IMR-90 (cell line): ENCODE measurements at regions not wholly inside any gene's neighbourhood (a gene's known extent, or its start where the extent isn't known, plus 50 kb on each side); places are given as distances from the start of the nearest gene placed in this dataset.

ENCODE experiments used
- ATAC-seq: fragments of 200-7000 bp; cut with Tn5 transposase; 2 replicates; pipeline ENCODE4 v1.9.1; 2020; ENCODE audit warnings: low read depth, mild to moderate bottlenecking, moderate library complexity
- BruUV-seq: library from RNA; stranded (reverse); fragments of 400-500 nt; replicated peaks from 2 replicates; lab custom pipeline; 2021; lab: Mats Ljungman, UMichigan
- CTCF ChIA-PET: fragments of 300-600 bp; formaldehyde crosslinking; extraction: SDS; loops from one replicate; lab custom pipeline; 2021; ENCODE audit warnings: antibody characterized with exemption; lab: Yijun Ruan, JAX
- POLR2A ChIA-PET: fragments of 300-600 bp; sonication (Branson Sonifier 250); formaldehyde crosslinking; loops from one replicate; lab custom pipeline; 2022; ENCODE audit warnings: antibody characterized with exemption; ENCODE audit not compliant: unreplicated experiment; lab: Charles Lee
- DNase-seq: peaks from one replicate; pipeline ENCODE4 v3.0.0; 2013
- H2AFZ ChIP-seq: replicated peaks from 2 replicates; pipeline ENCODE3; 2013; ENCODE audit warnings: low read length, mild to moderate bottlenecking; ENCODE audit not compliant: poor library complexity
- H2AK5ac ChIP-seq: 2 replicates; pipeline ENCODE4 v1.6.1; 2013; ENCODE audit warnings: low read depth, low read length, inconsistent platforms
- H2AK9ac ChIP-seq: replicated peaks from 2 replicates; pipeline ENCODE3; 2013; ENCODE audit warnings: mild to moderate bottlenecking, low read depth, low read length, moderate library complexity; ENCODE audit not compliant: poor library complexity
- H2BK120ac ChIP-seq: 2 replicates; pipeline ENCODE4 v1.6.1; 2013; ENCODE audit warnings: low read depth, low read length, inconsistent platforms
- H2BK15ac ChIP-seq: 3 replicates; pipeline ENCODE4 v1.6.1; 2013; ENCODE audit warnings: low read depth, low read length, inconsistent platforms
- H2BK20ac ChIP-seq: 2 replicates; pipeline ENCODE4 v1.6.1; 2013; ENCODE audit warnings: low read depth, mild to moderate bottlenecking, inconsistent platforms, low read length, moderate library complexity
- H2BK5ac ChIP-seq: 2 replicates; pipeline ENCODE4 v1.6.1; 2013; ENCODE audit warnings: mild to moderate bottlenecking, low read depth, low read length, inconsistent platforms; ENCODE audit not compliant: poor library complexity, severe bottlenecking
- H3K14ac ChIP-seq: replicated peaks from 2 replicates; pipeline ENCODE4 v1.6.1; 2013; ENCODE audit warnings: low read depth, low read length, inconsistent platforms
- H3K18ac ChIP-seq: 2 replicates; pipeline ENCODE4 v1.6.1; 2013; ENCODE audit warnings: low read depth, low read length, control low read depth
- H3K23ac ChIP-seq: 2 replicates; pipeline ENCODE4 v1.6.1; 2013; ENCODE audit warnings: low read depth, low read length, inconsistent platforms
- H3K27ac ChIP-seq: 2 replicates; pipeline ENCODE4 v1.5.1; 2013; ENCODE audit warnings: mild to moderate bottlenecking, control low read depth, low read length; ENCODE audit not compliant: insufficient read depth
- H3K27me3 ChIP-seq: 2 replicates; pipeline ENCODE4 v1.6.1; 2013; ENCODE audit warnings: low read length; ENCODE audit not compliant: control insufficient read depth, insufficient read depth
- H3K36me3 ChIP-seq: 2 replicates; pipeline ENCODE4 v1.6.1; 2013; ENCODE audit warnings: low read length, mixed read lengths; ENCODE audit not compliant: control insufficient read depth, insufficient read depth
- H3K4ac ChIP-seq: 2 replicates; pipeline ENCODE4 v1.6.1; 2013; ENCODE audit warnings: low read depth, low read length, inconsistent platforms
- H3K4me1 ChIP-seq: 2 replicates; pipeline ENCODE4 v1.6.1; 2013; ENCODE audit warnings: low read length, mixed read lengths; ENCODE audit not compliant: control insufficient read depth, insufficient read depth
- H3K4me2 ChIP-seq: 2 replicates; pipeline ENCODE4 v1.6.1; 2013; ENCODE audit warnings: low read depth, mild to moderate bottlenecking, control low read depth, low read length, moderate library complexity
- H3K4me3 ChIP-seq: 2 replicates; pipeline ENCODE4 v1.5.1; 2013; ENCODE audit warnings: low read depth, mild to moderate bottlenecking, control low read depth, low read length, moderate library complexity; ENCODE audit not compliant: insufficient read depth
- H3K56ac ChIP-seq: 2 replicates; pipeline ENCODE4 v1.6.1; 2013; ENCODE audit warnings: low read length, inconsistent platforms; ENCODE audit not compliant: insufficient read depth; ENCODE audit errors: extremely low read depth
- H3K79me1 ChIP-seq, 2 experiments: 2 replicates each; pipeline ENCODE4 v1.6.1; 2013; ENCODE audit warnings: low read length in 2 of 2, inconsistent platforms in 1 of 2, low read depth in 1 of 2
- H3K9ac ChIP-seq: 2 replicates; pipeline ENCODE4 v1.6.1; 2013; ENCODE audit warnings: low read depth, low read length, control low read depth
- H3K9me1 ChIP-seq: 2 replicates; pipeline ENCODE4 v1.6.1; 2013; ENCODE audit warnings: low read length, inconsistent platforms; ENCODE audit not compliant: insufficient read depth
- H3K9me3 ChIP-seq: 2 replicates; pipeline ENCODE4 v1.6.1; 2013; ENCODE audit warnings: low read length; ENCODE audit not compliant: control insufficient read depth, insufficient read depth
- H4K20me1 ChIP-seq: 2 replicates; pipeline ENCODE4 v1.6.1; 2013; ENCODE audit warnings: low read length, inconsistent platforms; ENCODE audit not compliant: insufficient read depth
- H4K5ac ChIP-seq: 2 replicates; pipeline ENCODE4 v1.6.1; 2013; ENCODE audit warnings: mild to moderate bottlenecking, low read depth, low read length, control low read depth
- H4K8ac ChIP-seq, 2 experiments: 2 replicates each; pipeline ENCODE4 v1.6.1; 2013; ENCODE audit warnings: low read depth in 2 of 2, low read length in 2 of 2, control low read depth in 1 of 2, inconsistent platforms in 1 of 2
- H4K91ac ChIP-seq: 2 replicates; pipeline ENCODE4 v1.6.1; 2013; ENCODE audit warnings: low read depth, low read length, inconsistent platforms; ENCODE audit not compliant: insufficient read depth
- BHLHE40 ChIP-seq: fragments of 150-350 bp; IDR thresholded peaks from 2 replicates; pipeline ENCODE4 v1.6.1; 2016; ENCODE audit warnings: mild to moderate bottlenecking, low read depth, low read length
- CEBPB ChIP-seq: IDR thresholded peaks from 2 replicates; pipeline ENCODE4 v1.6.1; 2012; ENCODE audit warnings: low read depth, low read length, improper control_type of control experiment
- CHD1 ChIP-seq: IDR thresholded peaks from 2 replicates; pipeline ENCODE4 v1.6.1; 2012; ENCODE audit warnings: low read depth, low read length, improper control_type of control experiment
- ELK1 ChIP-seq: fragments of 150-350 bp; IDR thresholded peaks from 2 replicates; pipeline ENCODE4 v1.6.1; 2016; ENCODE audit warnings: low read depth, mild to moderate bottlenecking, low read length, moderate library complexity, borderline replicate concordance
- FOS ChIP-seq: fragments of 150-350 bp; IDR thresholded peaks from 2 replicates; pipeline ENCODE4 v1.6.1; 2016; ENCODE audit warnings: low read depth, low read length
- MAFK ChIP-seq: IDR thresholded peaks from 2 replicates; pipeline ENCODE4 v1.6.1; 2012; ENCODE audit warnings: low read depth, low read length, improper control_type of control experiment
- MAZ ChIP-seq: IDR thresholded peaks from 2 replicates; pipeline ENCODE4 v1.6.1; 2012; ENCODE audit warnings: low read depth, mild to moderate bottlenecking, low read length, improper control_type of control experiment, moderate library complexity, borderline replicate concordance
- MXI1 ChIP-seq: IDR thresholded peaks from 2 replicates; pipeline ENCODE4 v1.6.1; 2012; ENCODE audit warnings: low read depth, mild to moderate bottlenecking, low read length, moderate library complexity, borderline replicate concordance
- NFE2L2 ChIP-seq: fragments of 150-350 bp; IDR thresholded peaks from 2 replicates; pipeline ENCODE4 v1.6.1; 2016; ENCODE audit warnings: low read depth, mild to moderate bottlenecking, low read length
- POLR2A ChIP-seq: IDR thresholded peaks from 2 replicates; pipeline ENCODE4 v1.6.1; 2012; ENCODE audit warnings: mild to moderate bottlenecking, low read depth, low read length
- RAD21 ChIP-seq: IDR thresholded peaks from 2 replicates; pipeline ENCODE4 v1.6.1; 2012; ENCODE audit warnings: low read length, improper control_type of control experiment
- RCOR1 ChIP-seq: IDR thresholded peaks from 2 replicates; pipeline ENCODE4 v1.6.1; 2012; ENCODE audit warnings: mild to moderate bottlenecking, low read length, improper control_type of control experiment; ENCODE audit not compliant: insufficient replicate concordance
- RFX5 ChIP-seq: IDR thresholded peaks from 2 replicates; pipeline ENCODE4 v1.8.0; 2012; ENCODE audit warnings: low read depth, mild to moderate bottlenecking, low read length, moderate library complexity
- WGBS, 2 experiments: methylation state at CpG; one replicate each; pipeline versions ENCODE4 v1.1.5 to v1.1.7; 2013; ENCODE audit warnings: missing lambda C conversion rate in 2 of 2; ENCODE audit not compliant: insufficient read length in 1 of 2; ENCODE audit errors: extremely low coverage in 2 of 2; 5-methylcytosine and 5-hydroxymethylcytosine counted together
- dilution Hi-C: fragments of 300-500 bp; cut with HindIII; formaldehyde crosslinking; loops from one replicate; pipeline ENCODE4 v1.14.3; 2018; ENCODE audit warnings: low sequenced_read_pairs; ENCODE audit not compliant: unreplicated experiment
- in situ Hi-C: fragments of 300-500 bp; cut with MboI; formaldehyde crosslinking; loops from 3 replicates; pipeline ENCODE4 v1.14.3; 2019; ENCODE audit warnings: low sequenced_read_pairs, inconsistent platforms, mixed read lengths
- intact Hi-C: fragments of 100-400 bp; cut with micrococcal nuclease; formaldehyde crosslinking; loops from 2 replicates; pipeline ENCODE4 v1.10.0; 2022
- TF ChIP-seq, protein P1 (sequence below): fragments of 150-350 bp; IDR thresholded peaks from 2 replicates; pipeline ENCODE4 v1.6.1; 2017; ENCODE audit warnings: mild to moderate bottlenecking, antibody characterized with exemption, low read length, low read depth
- TF ChIP-seq, protein P2 (sequence below): conservative IDR thresholded peaks from 2 replicates; pipeline ENCODE4 v1.5.1; 2012; ENCODE audit warnings: mild to moderate bottlenecking, low read depth, low read length, improper control_type of control experiment

GRCh38 chr12:33192226-33192625 lies 247.4 kb downstream of the SYT10 start:
- H2AK9ac ChIP-seq = no peak overlapping the region
- BruUV-seq = no TSS peak
- no peak for TF ChIP-seq FOS
- no peak for TF ChIP-seq POLR2A
- no peak for TF ChIP-seq MAFK
- TF ChIP-seq RCOR1 = no peak
- no peak for TF ChIP-seq CHD1
- no peak for TF ChIP-seq MAZ
- TF ChIP-seq, protein P1, sequence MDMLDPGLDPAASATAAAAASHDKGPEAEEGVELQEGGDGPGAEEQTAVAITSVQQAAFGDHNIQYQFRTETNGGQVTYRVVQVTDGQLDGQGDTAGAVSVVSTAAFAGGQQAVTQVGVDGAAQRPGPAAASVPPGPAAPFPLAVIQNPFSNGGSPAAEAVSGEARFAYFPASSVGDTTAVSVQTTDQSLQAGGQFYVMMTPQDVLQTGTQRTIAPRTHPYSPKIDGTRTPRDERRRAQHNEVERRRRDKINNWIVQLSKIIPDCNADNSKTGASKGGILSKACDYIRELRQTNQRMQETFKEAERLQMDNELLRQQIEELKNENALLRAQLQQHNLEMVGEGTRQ = no peak
- TF ChIP-seq RAD21 = no peak
- TF ChIP-seq NFE2L2 = no peak
- TF ChIP-seq, protein P2, sequence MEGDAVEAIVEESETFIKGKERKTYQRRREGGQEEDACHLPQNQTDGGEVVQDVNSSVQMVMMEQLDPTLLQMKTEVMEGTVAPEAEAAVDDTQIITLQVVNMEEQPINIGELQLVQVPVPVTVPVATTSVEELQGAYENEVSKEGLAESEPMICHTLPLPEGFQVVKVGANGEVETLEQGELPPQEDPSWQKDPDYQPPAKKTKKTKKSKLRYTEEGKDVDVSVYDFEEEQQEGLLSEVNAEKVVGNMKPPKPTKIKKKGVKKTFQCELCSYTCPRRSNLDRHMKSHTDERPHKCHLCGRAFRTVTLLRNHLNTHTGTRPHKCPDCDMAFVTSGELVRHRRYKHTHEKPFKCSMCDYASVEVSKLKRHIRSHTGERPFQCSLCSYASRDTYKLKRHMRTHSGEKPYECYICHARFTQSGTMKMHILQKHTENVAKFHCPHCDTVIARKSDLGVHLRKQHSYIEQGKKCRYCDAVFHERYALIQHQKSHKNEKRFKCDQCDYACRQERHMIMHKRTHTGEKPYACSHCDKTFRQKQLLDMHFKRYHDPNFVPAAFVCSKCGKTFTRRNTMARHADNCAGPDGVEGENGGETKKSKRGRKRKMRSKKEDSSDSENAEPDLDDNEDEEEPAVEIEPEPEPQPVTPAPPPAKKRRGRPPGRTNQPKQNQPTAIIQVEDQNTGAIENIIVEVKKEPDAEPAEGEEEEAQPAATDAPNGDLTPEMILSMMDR = no peak
- TF ChIP-seq RFX5 = no peak
- TF ChIP-seq CEBPB = no peak
- TF ChIP-seq BHLHE40 = no peak
- no peak for TF ChIP-seq ELK1
- no peak for TF ChIP-seq MXI1
- no peaks in the 10 kb centered on the region for H3K9me1 ChIP-seq
- no peak overlapping the region for H4K8ac ChIP-seq
- H2BK15ac ChIP-seq = no peak overlapping the region
- no peak overlapping the region for H3K14ac ChIP-seq
- no peak overlapping the region for H3K4me2 ChIP-seq
- no CpG with 5 or more reads among the region's 4 CpGs for WGBS, 2 experiments
- intact Hi-C loops (no loop called here), dilution Hi-C loops (no loop called here), in situ Hi-C loops (no loop called here)
- H3K9ac ChIP-seq = no peak overlapping the region
- H2AK5ac ChIP-seq = no peak overlapping the region
- peaks cover 3% of the 10 kb centered on the region; the same call in 1 of the 2 replicates for H3K9me3 ChIP-seq
- no peak overlapping the region for H3K23ac ChIP-seq
- H4K20me1 ChIP-seq = no peaks in the 10 kb centered on the region
- H4K91ac ChIP-seq = no peak overlapping the region
- no peak overlapping the region for H4K5ac ChIP-seq
- H3K27me3 ChIP-seq = no peaks in the 10 kb centered on the region
- H3K79me1 ChIP-seq = no peaks in the 10 kb centered on the region
- H3K4ac ChIP-seq = no peak overlapping the region
- no peak overlapping the region for H2AFZ ChIP-seq
- H2BK20ac ChIP-seq = no peak overlapping the region
- POLR2A ChIA-PET = no interaction called here
- H2BK5ac ChIP-seq = no peak overlapping the region
- H3K18ac ChIP-seq = no peak overlapping the region
- H2BK120ac ChIP-seq = no peak overlapping the region
- no peaks in the 10 kb centered on the region for H3K36me3 ChIP-seq
- no peaks in the 10 kb centered on the region for H3K4me1 ChIP-seq
- no peak overlapping the region for H3K4me3 ChIP-seq
- DNase-seq = no peak
- CTCF ChIA-PET = no interaction called here
- no peak overlapping the region for H3K27ac ChIP-seq
- H3K56ac ChIP-seq = no peak overlapping the region
- ATAC-seq = no peak
